A673 (cell line): ENCODE measurements at regions not wholly inside any gene's neighbourhood (a gene's known extent, or its start where the extent isn't known, plus 50 kb on each side); places are given as distances from the start of the nearest gene placed in this dataset.
"Not testable (repeated sequence)": the region's sequence is repeated elsewhere in the genome, so short reads cannot be mapped to it uniquely, and the experiment has no call there.

Experiments used
- BruUV-seq: library from RNA; stranded (reverse); fragments of 400-500 nt; replicated peaks from 2 replicates; lab custom pipeline; 2021; lab: Mats Ljungman, UMichigan
- CTCF ChIA-PET: fragments of 300-600 bp; sonication (Branson Sonifier 250); formaldehyde crosslinking; loops from one replicate; lab custom pipeline; 2022; ENCODE audit warnings: antibody characterized with exemption; lab: Charles Lee
- POLR2A ChIA-PET: fragments of 300-600 bp; sonication (Branson Sonifier 250); formaldehyde crosslinking; loops from one replicate; lab custom pipeline; 2022; ENCODE audit warnings: antibody characterized with exemption; ENCODE audit not compliant: low non-redundant PET; lab: Charles Lee
- DNase-seq: peaks from one replicate; pipeline ENCODE4 v3.0.0-alpha.2; 2015; ENCODE audit warnings: low spot score
- H3K27ac ChIP-seq: fragments of 200-600 bp; sonication (generic); 2 replicates; pipeline ENCODE4 v1.5.1; 2016; ENCODE audit warnings: mixed run types, low read depth, mild to moderate bottlenecking, mixed read lengths, antibody characterized with exemption, low read length; ENCODE audit not compliant: poor library complexity, severe bottlenecking
- H3K27me3 ChIP-seq: fragments of 200-600 bp; sonication (generic); replicated peaks from 2 replicates; pipeline ENCODE4 v1.6.1; 2017; ENCODE audit warnings: mixed run types, low read depth, mild to moderate bottlenecking, mixed read lengths, antibody characterized with exemption, low read length; ENCODE audit not compliant: insufficient read depth, poor library complexity
- H3K36me3 ChIP-seq: fragments of 200-600 bp; sonication (generic); 2 replicates; pipeline ENCODE4 v1.6.1; 2016; ENCODE audit warnings: mixed run types, mild to moderate bottlenecking, mixed read lengths, antibody characterized with exemption, low read length; ENCODE audit not compliant: insufficient read depth, poor library complexity, severe bottlenecking
- H3K4me1 ChIP-seq: fragments of 200-600 bp; sonication (generic); 2 replicates; pipeline ENCODE4 v1.6.1; 2017; ENCODE audit warnings: mixed run types, mild to moderate bottlenecking, mixed read lengths, antibody characterized with exemption, low read length; ENCODE audit not compliant: insufficient read depth, poor library complexity, severe bottlenecking
- H3K4me3 ChIP-seq: fragments of 200-600 bp; sonication (generic); 2 replicates; pipeline ENCODE4 v1.5.1; 2016; ENCODE audit warnings: low read depth, mixed run types, mild to moderate bottlenecking, mixed read lengths, low read length; ENCODE audit not compliant: poor library complexity, severe bottlenecking
- H3K9me3 ChIP-seq: fragments of 200-600 bp; sonication (generic); 2 replicates; pipeline ENCODE4 v1.6.1; 2016; ENCODE audit warnings: mixed run types, low read depth, mild to moderate bottlenecking, mixed read lengths, antibody characterized with exemption, low read length; ENCODE audit not compliant: poor library complexity, severe bottlenecking
- CTCF ChIP-seq: fragments of 300-800, 200-600 bp; sonication (generic); conservative IDR thresholded peaks from 2 replicates; pipeline ENCODE4 v1.5.1; 2017; ENCODE audit warnings: low read depth, mild to moderate bottlenecking, antibody characterized with exemption, low read length, moderate library complexity, mixed read lengths
- EZH2 ChIP-seq: fragments of 200-600 bp; sonication (generic); IDR thresholded peaks from 2 replicates; pipeline ENCODE4 v1.6.1; 2017; ENCODE audit warnings: borderline replicate concordance, low read depth, mild to moderate bottlenecking, mixed read lengths, antibody characterized with exemption, low read length; ENCODE audit not compliant: poor library complexity, severe bottlenecking
- intact Hi-C: fragments of 100-400 bp; cut with micrococcal nuclease; formaldehyde crosslinking; loops from one replicate; pipeline ENCODE4 v1.10.0; 2022; ENCODE audit not compliant: unreplicated experiment

- BruUV-seq: no TSS peak
- Histone ChIP-seq H3K27me3 (peaks cover 23% of the 10 kb centered on the region), H3K4me1 (no peaks in the 10 kb centered on the region), H3K9me3 (no peaks in the 10 kb centered on the region), H3K27ac (no peak overlapping the region), H3K36me3 (no peaks in the 10 kb centered on the region), H3K4me3 (no peak overlapping the region)
- ChIA-PET CTCF (no interaction called here), POLR2A (no interaction called here)
- TF ChIP-seq CTCF: no peak
- TF ChIP-seq EZH2: no peak
- intact Hi-C loops: no loop called here
- DNase-seq: no peak
Measured at GRCh38 chr5:16291894-16292293, 112.3 kb upstream of the MARCHF11 start.

GRCh38 chr5:16291474-16291873, 111.9 kb upstream of the MARCHF11 start:
- H3K27ac ChIP-seq: no peak overlapping the region
- peaks cover 23% of the 10 kb centered on the region for H3K27me3 ChIP-seq
- H3K4me1 ChIP-seq: no peaks in the 10 kb centered on the region
- H3K36me3 ChIP-seq: no peaks in the 10 kb centered on the region
- TF ChIP-seq EZH2 (no peak), CTCF (no peak)
- ChIA-PET POLR2A (no interaction called here), CTCF (no interaction called here)
- intact Hi-C loops: no loop called here
- no peak for DNase-seq
- no peaks in the 10 kb centered on the region for H3K9me3 ChIP-seq
- BruUV-seq: no TSS peak
- no peak overlapping the region for H3K4me3 ChIP-seq

- Histone ChIP-seq H3K27me3 (peaks cover 13% of the 10 kb centered on the region), H3K4me3 (no peak overlapping the region), H3K36me3 (no peaks in the 10 kb centered on the region), H3K4me1 (no peaks in the 10 kb centered on the region), H3K27ac (no peak overlapping the region), H3K9me3 (no peaks in the 10 kb centered on the region)
- no TSS peak for BruUV-seq
- TF ChIP-seq CTCF (no peak), EZH2 (no peak)
- ChIA-PET CTCF (no interaction called here), POLR2A (no interaction called here)
- intact Hi-C loops: no loop called here
- no peak for DNase-seq
Measured at GRCh38 chr5:16283791-16284190, 104.2 kb upstream of the MARCHF11 start.

- CTCF ChIA-PET, H3K4me1 ChIP-seq, POLR2A ChIA-PET, H3K4me3 ChIP-seq, BruUV-seq, H3K9me3 ChIP-seq, H3K27me3 ChIP-seq, DNase-seq, intact Hi-C loops, H3K27ac ChIP-seq, H3K36me3 ChIP-seq: not testable (repeated sequence)
Measured at GRCh38 chr5:16276859-16277258, 97.3 kb upstream of the MARCHF11 start.
